Heart right ventricle (tissue), 16 donors: ENCODE measurements at regions not wholly inside any gene's neighbourhood (a gene's known extent, or its start where the extent isn't known, plus 50 kb on each side); places are given as distances from the start of the nearest gene placed in this dataset.

ENCODE experiments used
- ATAC-seq, 8 donors: fragments of 200-7000 bp; cut with Tn5 transposase; one replicate each; pipeline ENCODE4 v1.9.1; 2020; ENCODE audit warnings: mild to moderate bottlenecking in 8 of 8, moderate library complexity in 8 of 8, moderate number of reproducible peaks in 1 of 8
- DNase-seq, 2 donors: peaks; one replicate each; pipeline ENCODE4 v3.0.0-alpha.2; 2020
- H3K27ac ChIP-seq, 10 donors: fragments of 200-600 bp; sonication (generic) in 2 of 10; one replicate each; pipeline versions ENCODE4 v1.5.0 to v1.8.0; 2020 to 2022; ENCODE audit warnings: mild to moderate bottlenecking in 3 of 10
- H3K27me3 ChIP-seq, 7 donors: fragments of 200-600 bp; one replicate each; pipeline ENCODE4 v1.8.0; 2021 to 2022; ENCODE audit warnings: mild to moderate bottlenecking in 2 of 7
- H3K36me3 ChIP-seq, 9 donors: fragments of 200-600 bp; sonication (generic) in 1 of 9; one replicate each; pipeline versions ENCODE4 v1.5.0 to v1.8.0; 2020 to 2022; ENCODE audit warnings: mild to moderate bottlenecking in 2 of 9
- H3K4me1 ChIP-seq, 9 donors: fragments of 200-600 bp; sonication (generic) in 1 of 9; one replicate each; pipeline versions ENCODE4 v1.5.0 to v1.8.0; 2020 to 2022; ENCODE audit warnings: mild to moderate bottlenecking in 4 of 9
- H3K4me3 ChIP-seq, 10 donors: fragments of 200-600 bp; sonication (generic) in 2 of 10; one replicate each; pipeline versions ENCODE4 v1.5.0 to v1.8.0; 2020 to 2022; ENCODE audit warnings: mild to moderate bottlenecking in 7 of 10, moderate library complexity in 2 of 10
- H3K9me3 ChIP-seq, 11 donors: fragments of 200-600 bp in 10 of 11; sonication (generic) in 2 of 11; one replicate each; pipeline versions ENCODE4 v1.5.0 to v1.8.0; 2013 to 2022; ENCODE audit warnings: mild to moderate bottlenecking in 2 of 11, control low read depth in 1 of 11, moderate library complexity in 1 of 11
- WGBS, 2 donors: extraction: QIAGEN DNeasy Blood & Tissue Kit; methylation state at CpG; one replicate each; pipeline ENCODE4 v1.1.7; 2013; ENCODE audit warnings: inconsistent platforms in 1 of 2; 5-methylcytosine and 5-hydroxymethylcytosine counted together
- intact Hi-C, 10 donors: fragments of 100-400 bp; cut with DNase I; formaldehyde crosslinking; loops; one replicate each; pipeline versions ENCODE4 v1.11.1 to v1.14.2; 2022
- TF ChIP-seq, protein P1 (sequence below), 9 donors: fragments of 200-600 bp; sonication (generic) in 2 of 9; IDR thresholded peaks; one replicate each; pipeline versions ENCODE4 v1.5.0 to v1.8.0; 2021 to 2022; ENCODE audit warnings: antibody characterized with exemption in 9 of 9, mild to moderate bottlenecking in 5 of 9, moderate library complexity in 1 of 9
- donor health status: Arrhythmogenic right ventricular cardiomyopathy.
- donor health status: ischemic (EF 13 %, LVEDD 7.1; RV severe dilation, severe dysfunction).
- donor health status: healthy with polysubstance abuse.
- donor health status: DM: no; HTN: yes; CAD: no.
- donor health status: DM: no; HTN: no; CAD: no.
- donor health status: ischemic (EF 25% LVEDD 6.9; RV normal size, moderate dysfunction).
- donor health status: ischemic (EF 25% LVEDD 5.7; RV mildly dilated, moderate dysfunction).
- donor health status: healthy.
- donor health status: DM: yes; HTN: yes; CAD: no.
- donor health status: Ischemic cardiomyopathy.
- donor health status: ischemic (EF 35%, LVEDD 5.7; RV mildly dilated, moderate dysfunction).
- donor health status: nonischemic (EF 11% LVEDD 7.7; RV severe dilation, severe dysfunction).
- donor health status: DM: yes; HTN: yes; CAD: no.
- donor health status: PGD.
- donor health status: ischemic (EF 29% LVEDD 5.4; RV normal size, mild dysfunction).
- donor health status: nonischemic (EF 23%, LVEDD 6.1; RV moderate dilation, normal function).

DNA sequence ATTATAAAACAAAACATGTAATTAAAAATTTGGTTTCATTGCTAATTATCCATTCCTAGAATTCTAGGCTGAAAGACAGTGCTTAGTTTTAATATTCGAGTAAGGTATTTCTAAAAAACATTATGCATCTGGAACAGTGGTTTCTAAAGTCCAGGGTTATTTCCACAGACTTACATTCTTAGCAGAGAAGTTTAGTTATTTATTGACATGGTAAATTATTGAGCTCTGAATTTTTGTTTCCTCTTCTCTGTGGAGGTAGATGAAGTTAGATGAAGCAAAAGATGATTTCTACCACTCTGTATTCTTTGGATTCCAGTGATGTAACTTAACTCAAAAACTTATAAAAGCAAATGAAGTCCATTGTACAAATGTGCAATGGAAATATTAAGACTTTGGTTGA lies 709.4 kb downstream of the MRPL39 start:
- no peaks in the 10 kb centered on the region for H3K27me3 ChIP-seq
- H3K27ac ChIP-seq: no peak overlapping the region
- 76 to 89% methylated on average over 1 of the region's 1 CpG for WGBS, 2 donors
- DNase-seq: no peak
- no peak for ATAC-seq
- no peaks in the 10 kb centered on the region for H3K4me1 ChIP-seq
- no peaks in the 10 kb centered on the region for H3K36me3 ChIP-seq
- peaks cover 0 to 6% (median 0%) of the 10 kb centered on the region in 11 donors for H3K9me3 ChIP-seq
- TF ChIP-seq, protein P1, sequence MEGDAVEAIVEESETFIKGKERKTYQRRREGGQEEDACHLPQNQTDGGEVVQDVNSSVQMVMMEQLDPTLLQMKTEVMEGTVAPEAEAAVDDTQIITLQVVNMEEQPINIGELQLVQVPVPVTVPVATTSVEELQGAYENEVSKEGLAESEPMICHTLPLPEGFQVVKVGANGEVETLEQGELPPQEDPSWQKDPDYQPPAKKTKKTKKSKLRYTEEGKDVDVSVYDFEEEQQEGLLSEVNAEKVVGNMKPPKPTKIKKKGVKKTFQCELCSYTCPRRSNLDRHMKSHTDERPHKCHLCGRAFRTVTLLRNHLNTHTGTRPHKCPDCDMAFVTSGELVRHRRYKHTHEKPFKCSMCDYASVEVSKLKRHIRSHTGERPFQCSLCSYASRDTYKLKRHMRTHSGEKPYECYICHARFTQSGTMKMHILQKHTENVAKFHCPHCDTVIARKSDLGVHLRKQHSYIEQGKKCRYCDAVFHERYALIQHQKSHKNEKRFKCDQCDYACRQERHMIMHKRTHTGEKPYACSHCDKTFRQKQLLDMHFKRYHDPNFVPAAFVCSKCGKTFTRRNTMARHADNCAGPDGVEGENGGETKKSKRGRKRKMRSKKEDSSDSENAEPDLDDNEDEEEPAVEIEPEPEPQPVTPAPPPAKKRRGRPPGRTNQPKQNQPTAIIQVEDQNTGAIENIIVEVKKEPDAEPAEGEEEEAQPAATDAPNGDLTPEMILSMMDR (IDR thresholded peaks at IDR 0.05): no peak
- no peak overlapping the region for H3K4me3 ChIP-seq
- intact Hi-C loops: loop anchor here in 8 of 10 donors (2.0 to 10.0 kb wide), 6 partner anchors 147 to 489 kb away; no protein-coding TSS in a partner anchor

GRCh38 chr21:24896735-24897124 lies 710.6 kb downstream of the MRPL39 start:
- intact Hi-C loops: loop anchor here in 8 of 10 donors (2.0 to 10.0 kb wide), 6 partner anchors 148 to 491 kb away; no protein-coding TSS in a partner anchor
- H3K4me1 ChIP-seq: no peaks in the 10 kb centered on the region
- no peak overlapping the region for H3K27ac ChIP-seq
- peaks cover 0 to 6% (median 0%) of the 10 kb centered on the region in 11 donors for H3K9me3 ChIP-seq
- H3K4me3 ChIP-seq: no peak overlapping the region
- H3K27me3 ChIP-seq: no peaks in the 10 kb centered on the region
- TF ChIP-seq, protein P1 (IDR thresholded peaks at IDR 0.05): no peak
- no peak for DNase-seq
- no peak for ATAC-seq
- no peaks in the 10 kb centered on the region for H3K36me3 ChIP-seq

- H3K4me1 ChIP-seq: no peaks in the 10 kb centered on the region
- no peak overlapping the region for H3K4me3 ChIP-seq
- no peaks in the 10 kb centered on the region for H3K36me3 ChIP-seq
- no peak overlapping the region for H3K27ac ChIP-seq
- peak in 1 of 8 donors; percentile 34 for ATAC-seq
- peaks cover 0 to under 1% (median 0%) of the 10 kb centered on the region in 11 donors for H3K9me3 ChIP-seq
- no peak for DNase-seq
- TF ChIP-seq, protein P1 (IDR thresholded peaks at IDR 0.05): peak in 6 of 9 donors; percentile 29 to 65 (median 42)
- 66 to 67% methylated on average over 3 of the region's 3 CpGs for WGBS, 2 donors
- intact Hi-C loops: loop anchor here in 8 of 10 donors (2.0 to 10.0 kb wide), 6 partner anchors 149 to 491 kb away; no protein-coding TSS in a partner anchor
- H3K27me3 ChIP-seq: no peaks in the 10 kb centered on the region
Observed at GRCh38 chr21:24895885-24896734, 711.2 kb downstream of the MRPL39 start.

GRCh38 chr21:24894324-24894723 lies 713.0 kb downstream of the MRPL39 start:
- ATAC-seq (no peak), DNase-seq (no peak)
- Histone ChIP-seq H3K4me3 (no peak overlapping the region), H3K27ac (no peak overlapping the region), H3K36me3 (no peaks in the 10 kb centered on the region), H3K4me1 (no peaks in the 10 kb centered on the region), H3K9me3 (no peaks in the 10 kb centered on the region), H3K27me3 (no peaks in the 10 kb centered on the region)
- TF ChIP-seq, protein P1 (IDR thresholded peaks at IDR 0.05): no peak
- intact Hi-C loops: loop anchor here in 6 of 10 donors (10.0 kb wide), 3 partner anchors 150 to 490 kb away; no protein-coding TSS in a partner anchor
- 87 to 95% methylated on average over 1 of the region's 1 CpG for WGBS, 2 donors
